Esophagus squamous epithelium (tissue), 5 donors: ENCODE measurements at regions not wholly inside any gene's neighbourhood (a gene's known extent, or its start where the extent isn't known, plus 50 kb on each side); places are given as distances from the start of the nearest gene placed in this dataset.

Source experiments
- DNase-seq: peaks from one replicate; lab custom pipeline; 2025; lab: John Stamatoyannopoulos, UW
- H3K27ac ChIP-seq, 4 donors: fragments of 200-600 bp; sonication (generic); one replicate each; pipeline ENCODE4 v1.5.1; 2016 to 2019; ENCODE audit warnings: mild to moderate bottlenecking in 1 of 4
- H3K27me3 ChIP-seq, 4 donors: fragments of 200-600 bp; sonication (generic); 1 replicate in 3 of 4; 2 replicates in 1 of 4; pipeline versions ENCODE4 v1.5.1 to v1.6.0; 2017 to 2021; ENCODE audit warnings: antibody characterized with exemption in 1 of 4
- H3K36me3 ChIP-seq, 3 donors: fragments of 200-600 bp; sonication (generic); one replicate each; pipeline ENCODE4 v1.5.1; 2016 to 2019
- H3K4me1 ChIP-seq, 3 donors: fragments of 200-600 bp; sonication (generic); one replicate each; pipeline ENCODE4 v1.5.1; 2017 to 2019
- H3K4me3 ChIP-seq, 4 donors: fragments of 200-600 bp; sonication (generic); 1 replicate in 3 of 4; 2 replicates in 1 of 4; pipeline ENCODE4 v1.5.1; 2016 to 2019; ENCODE audit warnings: mild to moderate bottlenecking in 2 of 4, moderate library complexity in 1 of 4
- H3K9me3 ChIP-seq, 3 donors: fragments of 200-600 bp; sonication (generic); one replicate each; pipeline ENCODE4 v1.5.1; 2016 to 2019
- POLR2A ChIP-seq, 4 donors: fragments of 450-650 bp; IDR thresholded peaks; one replicate each; pipeline ENCODE4 v1.6.1; 2017; ENCODE audit warnings: antibody characterized with exemption in 4 of 4, mild to moderate bottlenecking in 4 of 4, moderate library complexity in 3 of 4
- WGBS, 2 donors: methylation state at CpG; one replicate each; pipeline ENCODE4 v1.1.5; 2018; 5-methylcytosine and 5-hydroxymethylcytosine counted together
- intact Hi-C: fragments of 100-400 bp; cut with DNase I; formaldehyde crosslinking; loops from one replicate; pipeline ENCODE4 v1.15.0; 2022
- TF ChIP-seq, protein P1 (sequence below), 6 experiments: fragments of 450-650 bp in 4 of 6; fragments of 200-600 bp in 2 of 6; sonication (generic) in 2 of 6; IDR thresholded peaks; one replicate each; pipeline ENCODE4 v1.5.1; 2016 to 2019; ENCODE audit warnings: antibody characterized with exemption in 6 of 6, mild to moderate bottlenecking in 4 of 6, moderate library complexity in 4 of 6
- donor health status: DM: yes; HTN: yes; CAD: no.

DNA sequence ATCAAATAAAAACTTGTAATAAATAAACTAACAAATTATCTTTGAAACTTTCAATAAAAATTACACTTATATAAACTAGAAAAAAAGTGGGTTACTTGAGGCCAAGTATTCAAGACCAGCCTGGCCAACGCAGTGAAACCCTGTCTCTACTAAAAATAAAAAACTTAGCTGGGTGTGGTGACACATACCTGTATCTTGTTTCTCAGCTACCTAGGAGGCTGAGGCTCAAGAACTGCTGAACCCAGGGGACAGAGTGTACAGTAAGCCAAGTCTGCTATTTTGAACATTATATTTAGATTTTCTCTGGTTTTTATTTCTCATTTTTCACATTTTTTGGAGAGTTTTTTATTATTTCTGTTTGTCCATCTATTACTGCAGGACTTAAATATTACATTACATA, 1397.6 kb upstream of the B3GALT2 start:
- H3K4me1 ChIP-seq: no peaks in the 10 kb centered on the region
- H3K36me3 ChIP-seq: no peaks in the 10 kb centered on the region
- H3K27ac ChIP-seq: no peak overlapping the region
- TF ChIP-seq POLR2A (IDR thresholded peaks at IDR 0.05): no peak
- TF ChIP-seq, protein P1, sequence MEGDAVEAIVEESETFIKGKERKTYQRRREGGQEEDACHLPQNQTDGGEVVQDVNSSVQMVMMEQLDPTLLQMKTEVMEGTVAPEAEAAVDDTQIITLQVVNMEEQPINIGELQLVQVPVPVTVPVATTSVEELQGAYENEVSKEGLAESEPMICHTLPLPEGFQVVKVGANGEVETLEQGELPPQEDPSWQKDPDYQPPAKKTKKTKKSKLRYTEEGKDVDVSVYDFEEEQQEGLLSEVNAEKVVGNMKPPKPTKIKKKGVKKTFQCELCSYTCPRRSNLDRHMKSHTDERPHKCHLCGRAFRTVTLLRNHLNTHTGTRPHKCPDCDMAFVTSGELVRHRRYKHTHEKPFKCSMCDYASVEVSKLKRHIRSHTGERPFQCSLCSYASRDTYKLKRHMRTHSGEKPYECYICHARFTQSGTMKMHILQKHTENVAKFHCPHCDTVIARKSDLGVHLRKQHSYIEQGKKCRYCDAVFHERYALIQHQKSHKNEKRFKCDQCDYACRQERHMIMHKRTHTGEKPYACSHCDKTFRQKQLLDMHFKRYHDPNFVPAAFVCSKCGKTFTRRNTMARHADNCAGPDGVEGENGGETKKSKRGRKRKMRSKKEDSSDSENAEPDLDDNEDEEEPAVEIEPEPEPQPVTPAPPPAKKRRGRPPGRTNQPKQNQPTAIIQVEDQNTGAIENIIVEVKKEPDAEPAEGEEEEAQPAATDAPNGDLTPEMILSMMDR (IDR thresholded peaks at IDR 0.05): no peak
- DNase-seq: no peak
- no peaks in the 10 kb centered on the region for H3K27me3 ChIP-seq
- no peak overlapping the region for H3K4me3 ChIP-seq
- WGBS, 2 donors: 57 to 59% methylated on average over 1 of the region's 1 CpG
- H3K9me3 ChIP-seq: peaks cover 0 to 4% (median 0%) of the 10 kb centered on the region in 3 donors
- intact Hi-C loops: no loop called here

DNA sequence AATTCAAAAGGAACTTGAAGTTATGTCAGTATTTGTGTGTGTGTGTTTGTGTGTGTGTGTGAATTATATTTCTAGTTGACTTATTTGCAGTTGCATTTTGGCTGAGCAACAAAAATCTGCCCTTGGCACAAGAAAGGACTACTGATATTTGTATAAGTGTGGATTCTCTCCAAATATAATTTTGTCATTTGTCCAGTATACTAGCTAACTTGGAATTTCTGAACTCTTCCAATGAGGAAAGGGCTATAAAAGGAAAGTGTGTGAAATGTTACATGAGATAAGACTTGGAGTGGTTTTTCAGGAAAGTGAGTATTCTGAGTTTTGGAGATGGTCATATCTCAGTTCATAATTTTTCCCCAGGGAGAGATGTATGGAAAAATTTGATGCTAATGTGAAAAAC, 1384.1 kb upstream of the B3GALT2 start:
- no peak for DNase-seq
- intact Hi-C loops: no loop called here
- TF ChIP-seq, protein P1 (IDR thresholded peaks at IDR 0.05): no peak
- TF ChIP-seq POLR2A (IDR thresholded peaks at IDR 0.05): no peak

DNA sequence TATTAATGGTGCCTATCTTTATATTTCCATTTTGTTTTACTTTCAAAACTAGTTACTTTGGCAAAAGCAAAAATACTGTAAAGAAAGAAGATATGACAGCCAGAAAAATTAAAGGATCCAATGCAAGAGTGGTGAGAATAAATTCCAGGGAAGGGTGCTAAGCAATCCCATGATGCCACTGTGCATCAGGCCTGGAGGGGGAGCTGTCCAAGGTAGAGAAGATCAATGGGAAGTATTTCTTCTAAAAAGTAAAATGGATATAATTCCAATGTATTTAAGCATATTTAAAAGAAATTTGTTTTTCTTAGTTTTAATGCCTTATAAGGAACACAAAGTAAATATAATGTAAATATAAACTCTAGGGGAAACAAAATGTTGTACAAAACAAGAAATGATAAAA, 1382.2 kb upstream of the B3GALT2 start:
- Histone ChIP-seq H3K4me1 (no peaks in the 10 kb centered on the region), H3K36me3 (no peaks in the 10 kb centered on the region), H3K4me3 (no peak overlapping the region), H3K27ac (no peak overlapping the region), H3K27me3 (no peaks in the 10 kb centered on the region), H3K9me3 (no peaks in the 10 kb centered on the region)
- no peak for DNase-seq
- TF ChIP-seq, protein P1 (IDR thresholded peaks at IDR 0.05): no peak
- TF ChIP-seq POLR2A (IDR thresholded peaks at IDR 0.05): no peak
- intact Hi-C loops: no loop called here

More for the DNA sequence above, 1384.1 kb upstream of the B3GALT2 start:
- Histone ChIP-seq H3K9me3 (no peaks in the 10 kb centered on the region), H3K4me1 (no peaks in the 10 kb centered on the region), H3K27me3 (no peaks in the 10 kb centered on the region), H3K36me3 (no peaks in the 10 kb centered on the region), H3K27ac (no peak overlapping the region), H3K4me3 (no peak overlapping the region)

DNA sequence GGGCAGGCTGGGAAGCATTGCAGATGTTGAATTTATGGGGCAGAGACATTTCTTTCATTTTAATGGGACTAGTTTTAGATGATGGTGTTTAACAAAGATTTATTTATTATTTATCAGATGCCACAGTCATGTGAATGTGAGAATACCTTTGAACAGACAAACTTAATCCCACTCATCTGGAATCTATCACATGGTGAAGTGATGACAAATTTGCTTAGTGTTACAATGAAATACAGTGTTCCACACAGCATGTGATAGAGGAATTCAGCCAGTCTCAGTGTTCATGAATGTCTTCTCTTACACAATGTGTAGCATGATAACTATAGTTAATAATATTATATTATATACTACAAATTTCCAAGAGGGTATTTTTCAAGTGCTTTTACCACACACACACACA, 1361.7 kb upstream of the B3GALT2 start:
- intact Hi-C loops: no loop called here
- DNase-seq: no peak
- Histone ChIP-seq H3K4me1 (no peaks in the 10 kb centered on the region), H3K27ac (no peak overlapping the region), H3K36me3 (no peaks in the 10 kb centered on the region), H3K9me3 (peaks cover 0 to 4% (median 0%) of the 10 kb centered on the region in 3 donors), H3K4me3 (no peak overlapping the region), H3K27me3 (no peaks in the 10 kb centered on the region)
- TF ChIP-seq, protein P1 (IDR thresholded peaks at IDR 0.05): no peak
- no peak for TF ChIP-seq POLR2A (IDR thresholded peaks at IDR 0.05)

DNA sequence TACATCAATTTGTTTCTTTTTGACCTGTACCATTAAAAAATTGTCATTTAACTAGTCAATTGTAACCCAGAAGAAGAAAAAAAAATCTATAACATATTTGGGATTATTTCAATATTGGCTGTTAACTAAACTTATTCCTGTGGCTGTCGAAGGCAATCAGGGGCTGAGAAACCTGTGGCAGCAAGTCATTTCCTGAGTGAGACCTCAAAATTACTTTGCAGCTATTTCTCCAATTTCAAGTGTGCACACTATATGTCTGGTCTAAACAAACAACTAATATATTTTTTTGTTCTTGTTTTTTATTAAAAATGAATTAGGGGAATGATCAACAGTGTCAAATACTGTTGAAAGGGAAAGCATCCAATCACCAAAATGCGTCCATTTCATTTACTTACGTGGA, 1357.6 kb upstream of the B3GALT2 start:
- intact Hi-C loops: no loop called here
- no peak for TF ChIP-seq POLR2A (IDR thresholded peaks at IDR 0.05)
- TF ChIP-seq, protein P1 (IDR thresholded peaks at IDR 0.05): no peak
- H3K4me3 ChIP-seq: no peak overlapping the region
- DNase-seq: no peak
- peaks cover 0 to 4% (median 4%) of the 10 kb centered on the region in 3 donors for H3K9me3 ChIP-seq
- H3K4me1 ChIP-seq: no peaks in the 10 kb centered on the region
- H3K27ac ChIP-seq: no peak overlapping the region
- no peaks in the 10 kb centered on the region for H3K27me3 ChIP-seq
- WGBS, 2 donors: 67 to 73% methylated on average over 3 of the region's 3 CpGs
- no peaks in the 10 kb centered on the region for H3K36me3 ChIP-seq
